ENCODE measurements at regions not wholly inside any gene's neighbourhood (a gene's known extent, or its start where the extent isn't known, plus 50 kb on each side); places are given as distances from the start of the nearest gene placed in this dataset.

DNA sequence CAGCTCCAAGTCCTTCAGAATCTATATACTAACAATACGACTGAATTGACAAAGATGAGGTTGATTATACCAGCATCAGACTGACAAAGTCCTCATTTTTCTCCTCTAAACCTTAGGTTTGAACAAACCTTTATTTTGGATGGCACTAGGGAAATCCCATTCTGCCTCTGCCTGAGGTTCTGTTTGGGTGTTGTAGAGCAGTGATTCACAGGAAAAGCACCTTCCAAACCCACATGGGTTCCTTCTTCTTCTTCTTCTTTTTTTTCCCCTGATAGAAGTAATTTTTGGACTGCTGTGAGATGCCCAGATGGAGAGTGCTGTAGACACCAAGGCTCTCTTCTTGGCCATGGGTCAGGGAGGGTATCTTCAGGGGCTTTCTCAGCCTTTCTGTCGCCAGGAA is 164.9 kb upstream of the PAPPA start:
- no peak for TF ChIP-seq SREBF2 (IDR thresholded peaks at IDR 0.05)
- TF ChIP-seq, protein P1, sequence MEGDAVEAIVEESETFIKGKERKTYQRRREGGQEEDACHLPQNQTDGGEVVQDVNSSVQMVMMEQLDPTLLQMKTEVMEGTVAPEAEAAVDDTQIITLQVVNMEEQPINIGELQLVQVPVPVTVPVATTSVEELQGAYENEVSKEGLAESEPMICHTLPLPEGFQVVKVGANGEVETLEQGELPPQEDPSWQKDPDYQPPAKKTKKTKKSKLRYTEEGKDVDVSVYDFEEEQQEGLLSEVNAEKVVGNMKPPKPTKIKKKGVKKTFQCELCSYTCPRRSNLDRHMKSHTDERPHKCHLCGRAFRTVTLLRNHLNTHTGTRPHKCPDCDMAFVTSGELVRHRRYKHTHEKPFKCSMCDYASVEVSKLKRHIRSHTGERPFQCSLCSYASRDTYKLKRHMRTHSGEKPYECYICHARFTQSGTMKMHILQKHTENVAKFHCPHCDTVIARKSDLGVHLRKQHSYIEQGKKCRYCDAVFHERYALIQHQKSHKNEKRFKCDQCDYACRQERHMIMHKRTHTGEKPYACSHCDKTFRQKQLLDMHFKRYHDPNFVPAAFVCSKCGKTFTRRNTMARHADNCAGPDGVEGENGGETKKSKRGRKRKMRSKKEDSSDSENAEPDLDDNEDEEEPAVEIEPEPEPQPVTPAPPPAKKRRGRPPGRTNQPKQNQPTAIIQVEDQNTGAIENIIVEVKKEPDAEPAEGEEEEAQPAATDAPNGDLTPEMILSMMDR (IDR thresholded peaks at IDR 0.05), result no peak
- no peak for TF ChIP-seq ESRRA (IDR thresholded peaks at IDR 0.05; ENCODE audit: borderline replicate concordance, low read length)
- TF ChIP-seq, protein P2, sequence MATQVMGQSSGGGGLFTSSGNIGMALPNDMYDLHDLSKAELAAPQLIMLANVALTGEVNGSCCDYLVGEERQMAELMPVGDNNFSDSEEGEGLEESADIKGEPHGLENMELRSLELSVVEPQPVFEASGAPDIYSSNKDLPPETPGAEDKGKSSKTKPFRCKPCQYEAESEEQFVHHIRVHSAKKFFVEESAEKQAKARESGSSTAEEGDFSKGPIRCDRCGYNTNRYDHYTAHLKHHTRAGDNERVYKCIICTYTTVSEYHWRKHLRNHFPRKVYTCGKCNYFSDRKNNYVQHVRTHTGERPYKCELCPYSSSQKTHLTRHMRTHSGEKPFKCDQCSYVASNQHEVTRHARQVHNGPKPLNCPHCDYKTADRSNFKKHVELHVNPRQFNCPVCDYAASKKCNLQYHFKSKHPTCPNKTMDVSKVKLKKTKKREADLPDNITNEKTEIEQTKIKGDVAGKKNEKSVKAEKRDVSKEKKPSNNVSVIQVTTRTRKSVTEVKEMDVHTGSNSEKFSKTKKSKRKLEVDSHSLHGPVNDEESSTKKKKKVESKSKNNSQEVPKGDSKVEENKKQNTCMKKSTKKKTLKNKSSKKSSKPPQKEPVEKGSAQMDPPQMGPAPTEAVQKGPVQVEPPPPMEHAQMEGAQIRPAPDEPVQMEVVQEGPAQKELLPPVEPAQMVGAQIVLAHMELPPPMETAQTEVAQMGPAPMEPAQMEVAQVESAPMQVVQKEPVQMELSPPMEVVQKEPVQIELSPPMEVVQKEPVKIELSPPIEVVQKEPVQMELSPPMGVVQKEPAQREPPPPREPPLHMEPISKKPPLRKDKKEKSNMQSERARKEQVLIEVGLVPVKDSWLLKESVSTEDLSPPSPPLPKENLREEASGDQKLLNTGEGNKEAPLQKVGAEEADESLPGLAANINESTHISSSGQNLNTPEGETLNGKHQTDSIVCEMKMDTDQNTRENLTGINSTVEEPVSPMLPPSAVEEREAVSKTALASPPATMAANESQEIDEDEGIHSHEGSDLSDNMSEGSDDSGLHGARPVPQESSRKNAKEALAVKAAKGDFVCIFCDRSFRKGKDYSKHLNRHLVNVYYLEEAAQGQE (IDR thresholded peaks at IDR 0.05), result no peak
- no peak for TF ChIP-seq POLR2A (IDR thresholded peaks at IDR 0.05; ENCODE audit: low read length)
- TF ChIP-seq, protein P3, sequence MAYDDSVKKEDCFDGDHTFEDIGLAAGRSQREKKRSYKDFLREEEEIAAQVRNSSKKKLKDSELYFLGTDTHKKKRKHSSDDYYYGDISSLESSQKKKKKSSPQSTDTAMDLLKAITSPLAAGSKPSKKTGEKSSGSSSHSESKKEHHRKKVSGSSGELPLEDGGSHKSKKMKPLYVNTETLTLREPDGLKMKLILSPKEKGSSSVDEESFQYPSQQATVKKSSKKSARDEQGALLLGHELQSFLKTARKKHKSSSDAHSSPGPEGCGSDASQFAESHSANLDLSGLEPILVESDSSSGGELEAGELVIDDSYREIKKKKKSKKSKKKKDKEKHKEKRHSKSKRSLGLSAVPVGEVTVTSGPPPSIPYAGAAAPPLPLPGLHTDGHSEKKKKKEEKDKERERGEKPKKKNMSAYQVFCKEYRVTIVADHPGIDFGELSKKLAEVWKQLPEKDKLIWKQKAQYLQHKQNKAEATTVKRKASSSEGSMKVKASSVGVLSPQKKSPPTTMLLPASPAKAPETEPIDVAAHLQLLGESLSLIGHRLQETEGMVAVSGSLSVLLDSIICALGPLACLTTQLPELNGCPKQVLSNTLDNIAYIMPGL (CRISPR knock-in tag; IDR thresholded peaks at IDR 0.05; ENCODE audit: borderline replicate concordance), result no peak
- no peak for TF ChIP-seq CHD2 (IDR thresholded peaks at IDR 0.05; ENCODE audit: low read length, partially characterized antibody)
- TF ChIP-seq HDAC2 (IDR thresholded peaks at IDR 0.05), result no peak
- no peak for TF ChIP-seq ZC3H11A (IDR thresholded peaks at IDR 0.05)
